ENCODE measurements at regions not wholly inside any gene's neighbourhood (a gene's known extent, or its start where the extent isn't known, plus 50 kb on each side); places are given as distances from the start of the nearest gene placed in this dataset.

DNA sequence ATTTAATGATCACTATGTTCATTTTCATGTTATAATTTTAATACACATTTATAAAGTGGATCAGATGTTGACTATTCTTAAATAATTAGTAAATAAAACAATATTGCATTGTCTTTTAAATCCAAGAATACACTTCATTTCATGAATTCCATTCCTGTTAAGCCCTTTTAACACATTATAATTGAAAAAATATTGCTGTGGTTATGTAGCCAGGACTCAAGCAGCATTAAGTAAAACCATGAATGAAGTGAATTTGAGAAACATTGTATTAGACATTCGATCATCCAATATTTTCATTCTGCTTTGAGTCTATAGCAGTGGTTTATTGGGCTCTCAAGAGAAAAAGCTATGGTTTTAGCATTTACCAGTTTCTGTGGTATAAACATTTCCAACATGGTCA lies 94.2 kb upstream of the RAPGEF2 start:
- intact Hi-C loops (cut with micrococcal nuclease) = no loop called here
- no CpG with 5 or more reads among the region's 1 CpG for WGBS (ENCODE audit: insufficient coverage)
- Mint-ChIP-seq H3K4me1 (peaks cover under 1 to 9% of the 10 kb centered on the region in 2 donors), H3K36me3 (no peaks in the 10 kb centered on the region), H3K9me3 (no peaks in the 10 kb centered on the region), H3K27ac (no peak overlapping the region), H3K4me3 (no peak overlapping the region), H3K27me3 (ENCODE audit: low read depth in 2 of 2) (peaks cover 0 to 4% of the 10 kb centered on the region in 2 donors)
- TF ChIP-seq, protein P1, sequence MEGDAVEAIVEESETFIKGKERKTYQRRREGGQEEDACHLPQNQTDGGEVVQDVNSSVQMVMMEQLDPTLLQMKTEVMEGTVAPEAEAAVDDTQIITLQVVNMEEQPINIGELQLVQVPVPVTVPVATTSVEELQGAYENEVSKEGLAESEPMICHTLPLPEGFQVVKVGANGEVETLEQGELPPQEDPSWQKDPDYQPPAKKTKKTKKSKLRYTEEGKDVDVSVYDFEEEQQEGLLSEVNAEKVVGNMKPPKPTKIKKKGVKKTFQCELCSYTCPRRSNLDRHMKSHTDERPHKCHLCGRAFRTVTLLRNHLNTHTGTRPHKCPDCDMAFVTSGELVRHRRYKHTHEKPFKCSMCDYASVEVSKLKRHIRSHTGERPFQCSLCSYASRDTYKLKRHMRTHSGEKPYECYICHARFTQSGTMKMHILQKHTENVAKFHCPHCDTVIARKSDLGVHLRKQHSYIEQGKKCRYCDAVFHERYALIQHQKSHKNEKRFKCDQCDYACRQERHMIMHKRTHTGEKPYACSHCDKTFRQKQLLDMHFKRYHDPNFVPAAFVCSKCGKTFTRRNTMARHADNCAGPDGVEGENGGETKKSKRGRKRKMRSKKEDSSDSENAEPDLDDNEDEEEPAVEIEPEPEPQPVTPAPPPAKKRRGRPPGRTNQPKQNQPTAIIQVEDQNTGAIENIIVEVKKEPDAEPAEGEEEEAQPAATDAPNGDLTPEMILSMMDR (IDR thresholded peaks at IDR 0.05) = no peak
- ATAC-seq (no peak), DNase-seq (no peak)
- no peak overlapping the region for H3K27ac ChIP-seq (ENCODE audit: low read length)
- no peaks in the 10 kb centered on the region for H3K4me1 ChIP-seq (ENCODE audit: control insufficient read depth, insufficient read depth, low read length)
- no peaks in the 10 kb centered on the region for H3K27me3 ChIP-seq (ENCODE audit: control insufficient read depth, insufficient read depth, low read length)
- H3K4me3 ChIP-seq (ENCODE audit: low read length) = no peak overlapping the region
- no peaks in the 10 kb centered on the region for H3K9me3 ChIP-seq (ENCODE audit: control insufficient read depth, insufficient read depth, low read length)
- no peaks in the 10 kb centered on the region for H3K36me3 ChIP-seq (ENCODE audit: control insufficient read depth, insufficient read depth, low read length)

DNA sequence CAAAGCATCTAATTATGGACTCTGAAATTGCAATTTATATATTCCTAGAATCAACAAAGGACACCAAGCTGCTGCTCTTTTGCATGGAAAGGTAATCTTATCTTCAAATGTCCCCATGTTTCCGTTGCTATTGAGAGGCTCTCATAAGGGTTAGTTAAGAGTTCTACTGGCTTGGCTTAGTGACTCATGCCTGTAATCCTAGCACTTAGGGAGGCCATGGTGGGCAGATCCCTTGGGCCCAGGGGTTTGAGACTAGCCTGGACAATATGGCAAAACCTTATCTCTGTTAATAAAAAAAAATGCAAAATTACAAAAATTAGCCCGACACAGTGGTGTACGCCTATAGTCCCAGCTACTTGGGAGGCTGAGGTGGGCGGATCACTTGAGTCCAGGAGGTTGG lies 93.4 kb upstream of the RAPGEF2 start:
- ATAC-seq (no peak), DNase-seq (no peak)
- intact Hi-C loops (cut with micrococcal nuclease) = no loop called here
- 100% methylated on average over 4 of the region's 4 CpGs for WGBS (ENCODE audit: insufficient coverage)
- TF ChIP-seq, protein P1 (IDR thresholded peaks at IDR 0.05) = no peak
- H3K4me1 Mint-ChIP-seq = peaks cover 0 to 6% of the 10 kb centered on the region in 2 donors
- H3K36me3 Mint-ChIP-seq = no peaks in the 10 kb centered on the region
- H3K27ac Mint-ChIP-seq = no peak overlapping the region
- no peaks in the 10 kb centered on the region for H3K4me1 ChIP-seq (ENCODE audit: control insufficient read depth, insufficient read depth, low read length)
- H3K27ac ChIP-seq (ENCODE audit: low read length) = no peak overlapping the region
- no peaks in the 10 kb centered on the region for H3K36me3 ChIP-seq (ENCODE audit: control insufficient read depth, insufficient read depth, low read length)
- no peaks in the 10 kb centered on the region for H3K27me3 ChIP-seq (ENCODE audit: control insufficient read depth, insufficient read depth, low read length)
- H3K4me3 ChIP-seq (ENCODE audit: low read length) = no peak overlapping the region
- peaks cover 0 to 4% of the 10 kb centered on the region in 2 donors for H3K27me3 Mint-ChIP-seq (ENCODE audit: low read depth in 2 of 2)
- no peaks in the 10 kb centered on the region for H3K9me3 ChIP-seq (ENCODE audit: control insufficient read depth, insufficient read depth, low read length)
- no peaks in the 10 kb centered on the region for H3K9me3 Mint-ChIP-seq
- H3K4me3 Mint-ChIP-seq = no peak overlapping the region

DNA sequence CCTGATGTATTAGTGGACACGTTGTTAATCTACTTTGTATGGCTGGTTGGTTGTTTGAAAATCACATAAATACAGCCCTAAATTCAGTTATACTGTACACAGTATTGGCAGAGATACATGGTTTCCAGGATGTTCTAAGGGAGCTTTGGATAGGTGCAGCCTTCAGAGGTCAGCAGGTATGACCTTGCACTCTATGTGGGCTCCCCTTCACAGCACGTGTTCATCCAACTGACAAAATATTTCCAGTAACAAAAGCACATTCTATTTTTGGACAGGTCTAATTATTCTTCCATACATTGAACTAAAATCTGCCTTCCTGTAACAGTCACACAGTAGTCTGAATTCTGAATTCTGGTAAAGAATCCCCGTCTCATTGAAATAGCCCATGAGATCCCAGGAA lies 92.8 kb upstream of the RAPGEF2 start:
- Histone ChIP-seq H3K4me1 (ENCODE audit: control insufficient read depth, insufficient read depth, low read length) (no peaks in the 10 kb centered on the region), H3K9me3 (ENCODE audit: control insufficient read depth, insufficient read depth, low read length) (no peaks in the 10 kb centered on the region), H3K36me3 (ENCODE audit: control insufficient read depth, insufficient read depth, low read length) (no peaks in the 10 kb centered on the region), H3K27me3 (ENCODE audit: control insufficient read depth, insufficient read depth, low read length) (no peaks in the 10 kb centered on the region), H3K4me3 (ENCODE audit: low read length) (no peak overlapping the region), H3K27ac (ENCODE audit: low read length) (no peak overlapping the region)
- intact Hi-C loops (cut with micrococcal nuclease) = no loop called here
- Mint-ChIP-seq H3K36me3 (no peaks in the 10 kb centered on the region), H3K27ac (no peak overlapping the region), H3K4me3 (no peak overlapping the region), H3K4me1 (peaks cover 0 to 6% of the 10 kb centered on the region in 2 donors), H3K9me3 (no peaks in the 10 kb centered on the region), H3K27me3 (ENCODE audit: low read depth in 2 of 2) (peaks cover 0 to 4% of the 10 kb centered on the region in 2 donors)
- no peak for ATAC-seq
- WGBS (ENCODE audit: insufficient coverage) = 79% methylated on average over 3 of the region's 3 CpGs
- no peak for DNase-seq
- TF ChIP-seq, protein P1 (IDR thresholded peaks at IDR 0.05) = no peak

DNA sequence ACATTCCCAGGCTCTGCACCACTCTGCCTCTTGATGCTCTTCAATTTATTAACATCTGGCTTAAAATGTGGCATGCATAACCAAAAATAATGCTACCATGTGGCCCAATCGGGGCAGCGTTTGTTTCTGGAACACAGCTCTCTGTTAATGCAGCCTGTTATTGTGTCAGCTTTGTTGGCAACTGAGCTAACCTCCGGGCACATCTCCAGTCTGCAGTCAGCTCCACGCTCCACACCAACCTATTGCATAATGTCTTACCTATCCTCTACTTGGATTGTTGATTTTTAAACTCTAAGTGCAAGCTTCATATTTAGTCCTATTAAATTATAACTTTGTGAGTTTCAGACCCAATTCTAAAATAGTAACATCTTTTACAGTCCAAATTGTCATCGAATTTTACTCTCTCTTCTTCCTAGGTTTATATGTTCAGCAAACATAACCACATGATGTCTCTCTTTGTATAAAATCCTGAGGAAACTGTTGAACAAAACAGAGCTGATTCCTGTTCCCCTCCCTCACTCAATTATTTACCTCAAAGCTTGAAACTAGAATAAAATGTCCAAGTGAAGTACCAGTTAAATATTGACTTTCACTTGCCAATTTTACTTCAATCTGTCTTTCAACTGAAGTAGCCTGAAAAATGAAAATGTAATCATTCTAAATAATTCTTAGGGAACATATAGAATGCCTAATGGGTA lies 92.2 kb upstream of the RAPGEF2 start:
- H3K4me3 ChIP-seq (ENCODE audit: low read length) = no peak overlapping the region
- no peaks in the 10 kb centered on the region for H3K4me1 ChIP-seq (ENCODE audit: control insufficient read depth, insufficient read depth, low read length)
- no peak overlapping the region for H3K4me3 Mint-ChIP-seq
- H3K27ac Mint-ChIP-seq = no peak overlapping the region
- TF ChIP-seq, protein P1 (IDR thresholded peaks at IDR 0.05) = no peak
- no peaks in the 10 kb centered on the region for H3K36me3 Mint-ChIP-seq
- WGBS (ENCODE audit: insufficient coverage) = 90% methylated on average over 5 of the region's 5 CpGs
- H3K4me1 Mint-ChIP-seq = peaks cover 0 to 6% of the 10 kb centered on the region in 2 donors
- no peaks in the 10 kb centered on the region for H3K36me3 ChIP-seq (ENCODE audit: control insufficient read depth, insufficient read depth, low read length)
- no peaks in the 10 kb centered on the region for H3K27me3 ChIP-seq (ENCODE audit: control insufficient read depth, insufficient read depth, low read length)
- intact Hi-C loops (cut with micrococcal nuclease) = no loop called here
- H3K9me3 Mint-ChIP-seq = no peaks in the 10 kb centered on the region
- ATAC-seq (no peak), DNase-seq (no peak)
- no peaks in the 10 kb centered on the region for H3K9me3 ChIP-seq (ENCODE audit: control insufficient read depth, insufficient read depth, low read length)
- peaks cover 0 to 4% of the 10 kb centered on the region in 2 donors for H3K27me3 Mint-ChIP-seq (ENCODE audit: low read depth in 2 of 2)
- no peak overlapping the region for H3K27ac ChIP-seq (ENCODE audit: low read length)

Measured in natural killer cell (primary cell).